ENCODE measurements at regions not wholly inside any gene's neighbourhood (a gene's known extent, or its start where the extent isn't known, plus 50 kb on each side); places are given as distances from the start of the nearest gene placed in this dataset.
"Not testable (repeated sequence)": the region's sequence is repeated elsewhere in the genome, so short reads cannot be mapped to it uniquely, and the experiment has no call there.

DNA sequence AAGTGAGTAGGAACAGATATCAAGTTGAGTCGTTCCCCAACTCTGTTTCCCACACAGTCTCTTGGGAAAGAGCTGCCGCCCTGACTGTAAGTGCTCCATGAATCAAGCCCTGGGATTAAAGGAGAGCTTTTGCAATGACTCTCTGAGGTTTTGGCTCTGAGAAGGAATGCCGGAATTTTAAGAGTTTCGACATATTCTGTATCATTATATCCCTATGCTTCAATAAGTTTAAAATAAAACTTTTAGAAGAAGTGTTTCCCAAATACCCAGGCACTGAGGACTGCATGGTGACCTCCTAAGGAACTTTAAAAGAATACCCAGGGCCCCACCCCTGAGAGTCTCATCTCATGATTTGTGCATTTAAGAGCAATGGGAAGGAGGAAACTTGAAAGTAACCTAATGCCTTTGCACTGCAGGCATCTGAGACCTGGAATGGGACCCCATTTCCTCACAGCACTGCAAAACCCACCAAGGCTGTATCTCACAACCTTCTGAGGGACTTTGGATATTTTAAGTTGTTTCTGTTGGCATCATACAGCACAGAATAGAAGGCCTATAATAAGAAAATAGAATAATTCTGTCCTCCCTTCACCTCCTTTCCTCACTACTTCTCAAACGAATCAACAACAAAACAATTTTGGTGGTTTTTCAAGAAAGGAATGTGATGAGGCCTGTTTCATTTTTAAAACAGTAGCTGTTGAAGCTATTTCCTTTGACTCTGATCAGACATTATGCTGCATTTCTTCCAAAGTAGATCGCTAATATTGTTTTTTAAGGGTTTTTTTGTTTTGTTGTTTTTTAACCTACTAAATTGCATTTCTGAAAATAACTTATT is 121.2 kb downstream of the GASK1B start:
- DNase-seq (ENCODE audit: low spot score), result no peak

DNA sequence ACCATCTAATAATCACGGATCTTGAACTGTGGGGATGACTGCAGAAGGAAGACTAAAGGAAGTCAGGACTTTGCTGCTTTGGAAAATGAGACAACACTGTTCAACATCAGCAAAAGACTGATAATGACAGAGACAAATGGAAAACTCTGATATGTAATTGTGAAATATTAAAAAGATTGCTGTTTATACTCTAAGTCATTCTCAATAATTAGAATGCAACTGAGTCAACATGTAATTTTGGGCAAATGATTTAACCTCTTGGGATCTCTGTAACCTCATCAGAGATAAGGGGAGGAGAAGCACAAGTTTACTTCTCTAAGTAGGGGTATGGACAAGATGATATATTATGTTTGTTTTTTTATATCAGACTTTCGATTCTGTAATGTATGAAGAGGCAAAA is 121.9 kb downstream of the GASK1B start:
- no peak for DNase-seq (ENCODE audit: low spot score)

DNA sequence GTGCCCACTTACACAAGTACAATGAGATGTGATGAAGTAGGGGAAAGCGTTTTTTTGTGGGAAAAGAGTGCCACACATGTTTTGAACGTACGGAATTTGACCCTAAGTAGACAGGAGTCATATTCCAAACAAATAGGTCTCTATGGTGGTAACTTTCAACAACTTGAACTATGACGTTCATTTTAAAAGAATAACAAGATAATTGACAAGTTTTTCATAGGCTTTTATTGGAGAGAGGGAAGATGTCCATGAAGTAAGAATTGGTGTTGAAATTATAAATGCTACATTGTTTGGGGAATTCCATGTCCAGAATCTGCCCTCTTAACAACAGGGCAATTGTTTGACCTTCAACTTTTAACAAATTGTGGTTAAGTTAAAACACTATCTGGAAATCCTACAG is 126.5 kb downstream of the GASK1B start:
- DNase-seq (ENCODE audit: low spot score), result no peak

DNA sequence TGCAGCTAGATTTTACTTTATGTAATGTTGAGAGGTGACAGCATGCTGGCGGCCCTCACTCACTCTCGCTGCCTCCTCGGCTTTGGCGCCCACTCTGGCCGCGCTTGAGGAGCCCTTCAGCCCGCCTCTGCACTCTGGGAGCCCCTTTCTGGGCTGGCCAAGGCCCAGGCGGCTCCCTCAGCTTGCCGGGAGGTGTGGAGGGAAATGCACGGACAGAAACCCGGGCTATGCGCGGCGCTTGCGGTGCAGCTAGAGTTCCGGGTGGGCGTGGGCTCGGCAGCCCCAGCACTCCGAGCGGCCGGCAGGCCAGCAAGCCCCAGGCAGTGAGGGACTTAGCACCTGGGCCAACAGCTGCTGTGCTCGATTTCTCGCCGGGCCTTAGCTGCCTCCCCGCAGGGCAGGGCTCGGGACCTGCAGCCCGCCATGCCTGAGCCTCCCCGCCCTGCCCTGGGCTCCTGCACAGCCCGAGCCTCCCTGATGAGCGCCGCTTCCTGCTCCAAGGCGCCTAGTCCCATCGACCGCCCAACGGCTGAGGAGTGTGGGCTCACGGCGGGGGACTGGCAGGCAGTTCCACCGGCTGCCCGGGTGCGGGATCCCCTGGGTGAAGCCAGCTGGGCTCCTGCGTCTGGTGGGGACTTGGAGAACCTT is 128.7 kb downstream of the GASK1B start:
- no peak for DNase-seq (ENCODE audit: low spot score)

DNA sequence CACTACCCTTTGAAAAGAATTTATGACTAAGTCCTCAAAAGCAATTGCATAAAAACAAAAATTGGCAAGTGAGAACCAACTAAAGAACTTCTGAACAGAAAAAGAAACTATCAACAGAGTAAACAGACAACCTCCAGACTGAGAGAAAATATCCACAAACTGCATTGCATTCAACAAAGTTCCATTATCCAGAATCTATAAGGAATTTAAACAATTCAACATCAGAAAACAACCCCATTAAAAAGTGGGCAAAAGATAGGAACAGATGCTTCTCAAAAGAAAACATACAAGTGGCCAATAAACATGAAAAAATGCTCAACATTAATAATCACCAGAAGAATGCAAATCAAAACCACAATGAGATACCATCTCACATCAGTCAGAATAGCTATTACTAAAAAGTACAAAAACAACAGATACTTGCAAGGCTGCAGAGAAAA is 130.2 kb downstream of the GASK1B start:
- DNase-seq (ENCODE audit: low spot score), result no peak

DNA sequence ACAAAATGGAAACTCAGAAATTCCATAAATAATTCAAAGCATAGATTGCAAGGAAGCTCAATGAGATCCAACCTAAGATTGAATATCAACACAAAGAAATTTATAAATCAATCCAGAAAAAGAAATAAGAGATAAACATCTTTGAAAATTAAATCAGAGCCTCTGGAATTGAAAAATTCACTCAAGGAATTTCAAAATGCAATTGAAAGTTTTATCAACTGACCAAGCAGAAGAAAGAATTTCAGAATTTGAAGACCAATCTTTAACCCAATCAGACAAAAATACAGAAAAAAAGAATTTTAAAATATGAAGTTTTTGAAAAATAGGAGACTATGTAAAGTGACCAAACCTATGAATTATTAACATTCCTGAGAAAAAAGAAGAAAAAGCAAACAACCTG is 134.1 kb downstream of the GASK1B start:
- DNase-seq (ENCODE audit: low spot score), result no peak

DNA sequence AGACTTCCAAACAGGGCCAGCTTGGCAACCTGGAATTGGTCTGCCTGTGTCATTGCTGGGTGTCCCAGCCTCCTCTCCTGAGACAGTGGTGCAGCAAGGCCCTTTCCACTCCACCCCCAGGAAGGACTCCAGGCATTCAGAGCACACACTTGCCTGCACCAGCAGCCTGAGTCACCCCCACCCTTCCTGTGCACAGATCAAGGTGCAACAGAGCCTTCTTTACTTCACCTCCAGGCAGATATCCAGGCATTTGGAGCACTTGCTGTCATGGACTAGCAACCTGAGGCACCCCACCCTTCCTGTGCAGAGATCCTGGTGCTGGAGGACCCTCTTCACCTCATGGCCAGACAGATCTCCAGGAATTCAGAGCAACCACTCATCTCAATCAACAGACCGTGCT is 135.8 kb downstream of the GASK1B start:
- no peak for DNase-seq (ENCODE audit: low spot score)

DNA sequence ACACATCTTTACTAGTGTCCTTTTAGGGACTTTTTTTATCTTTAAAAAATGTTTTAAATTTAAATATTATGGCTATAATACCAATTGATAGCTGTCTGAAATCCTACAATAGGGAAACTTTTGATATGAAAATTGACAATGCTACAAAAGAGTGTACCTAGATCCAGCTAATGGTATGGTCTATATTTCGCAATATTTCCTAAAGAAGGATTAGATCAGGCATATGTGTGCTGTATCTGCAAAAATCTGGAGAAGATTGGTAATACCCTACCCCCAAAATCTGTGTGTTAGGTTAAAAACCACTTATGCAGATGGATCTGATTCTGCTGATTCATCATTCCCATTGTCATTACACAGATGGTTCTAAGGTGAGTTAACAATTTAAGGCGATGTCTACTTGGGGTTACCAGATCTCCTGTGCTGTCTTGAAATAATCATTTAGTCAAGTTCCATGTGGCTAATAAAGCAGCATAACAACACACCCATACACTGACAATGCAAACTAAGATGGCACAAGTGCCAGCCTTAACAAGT is 137.1 kb downstream of the GASK1B start:
- DNase-seq (ENCODE audit: low spot score), result no peak

DNA sequence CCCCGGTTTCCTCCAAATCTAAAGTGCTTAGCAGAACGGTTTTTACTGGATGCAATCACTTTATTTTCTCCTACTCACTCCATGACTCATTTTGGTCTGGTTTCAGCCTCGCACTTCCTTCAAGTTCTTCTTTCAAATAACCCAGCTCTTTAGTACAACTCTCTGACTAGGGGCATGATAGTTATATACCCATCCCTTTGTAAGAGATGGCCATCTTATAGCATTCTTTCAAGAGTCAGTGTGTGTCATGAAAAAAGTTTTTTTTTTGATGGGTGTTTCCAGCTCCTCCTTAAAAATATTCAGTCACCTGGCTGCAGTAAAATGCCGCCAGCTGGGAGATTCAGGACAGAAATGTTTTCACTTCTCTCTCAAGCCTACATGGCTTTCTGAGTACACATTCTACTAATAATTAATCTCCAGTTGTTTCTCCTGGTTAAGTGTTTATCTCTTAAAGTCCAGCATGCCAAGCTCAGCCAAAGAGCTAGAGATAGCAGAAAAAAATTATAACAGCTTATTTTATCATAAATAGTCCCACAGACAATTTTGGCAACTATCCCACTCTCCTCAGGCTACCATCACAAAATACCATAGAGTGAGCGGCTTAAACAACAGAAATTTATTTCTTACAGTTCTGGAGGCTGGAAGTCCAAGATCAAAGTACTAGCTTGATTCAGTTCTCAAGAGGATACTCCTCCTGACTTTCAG is 139.3 kb downstream of the GASK1B start:
- DNase-seq (ENCODE audit: low spot score), result no peak

DNA sequence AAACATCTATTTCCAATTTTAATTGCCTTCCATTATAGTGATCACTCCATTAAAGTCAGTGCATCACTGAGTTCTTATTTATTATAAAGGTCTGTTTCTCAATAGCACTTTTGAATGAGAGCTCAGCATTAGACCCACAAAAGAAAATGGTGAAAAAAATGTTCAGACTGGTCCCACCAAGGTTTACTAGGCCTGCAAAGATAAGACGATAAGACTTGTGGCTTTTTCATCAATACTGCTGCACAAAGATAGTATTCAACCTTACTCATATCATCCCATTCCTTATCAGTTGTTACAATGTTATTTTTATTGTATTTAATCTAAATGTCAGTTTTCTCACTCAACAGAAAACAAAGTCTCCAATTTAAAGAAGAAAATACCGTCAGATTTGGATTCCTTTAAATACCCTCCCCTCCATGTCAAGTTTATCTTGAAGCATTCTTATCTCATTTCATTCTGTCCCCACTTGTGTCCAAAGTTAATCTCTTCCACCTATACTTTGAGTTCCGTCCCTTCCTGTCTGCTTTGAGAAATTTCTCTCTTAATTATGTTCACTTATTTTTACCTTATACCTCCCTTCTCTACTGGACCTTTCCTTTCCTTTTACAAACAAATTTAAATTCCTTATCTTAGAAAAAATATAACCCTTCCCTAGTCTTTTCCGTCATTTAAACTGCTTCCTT is 140.0 kb downstream of the GASK1B start:
- DNase-seq (ENCODE audit: low spot score), result no peak

DNA sequence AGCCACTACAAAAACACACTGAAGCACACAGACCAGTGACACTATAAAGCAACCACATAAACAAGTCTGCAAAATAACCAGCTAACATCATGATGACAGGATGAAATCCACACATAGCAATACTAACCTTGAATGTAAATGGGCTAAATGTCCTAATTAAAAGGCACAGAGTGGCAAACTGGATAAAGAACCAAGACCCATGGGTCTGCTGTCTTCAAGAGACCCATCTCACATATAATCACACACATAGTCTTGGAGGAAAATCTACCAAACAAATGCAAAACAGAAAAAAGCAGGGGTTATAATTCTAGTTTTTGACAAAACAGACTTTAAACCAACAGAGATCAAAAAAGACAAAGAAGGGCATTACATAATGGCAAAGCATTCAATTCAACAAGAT is 144.4 kb downstream of the GASK1B start:
- not testable (repeated sequence) for DNase-seq (ENCODE audit: low spot score)

DNA sequence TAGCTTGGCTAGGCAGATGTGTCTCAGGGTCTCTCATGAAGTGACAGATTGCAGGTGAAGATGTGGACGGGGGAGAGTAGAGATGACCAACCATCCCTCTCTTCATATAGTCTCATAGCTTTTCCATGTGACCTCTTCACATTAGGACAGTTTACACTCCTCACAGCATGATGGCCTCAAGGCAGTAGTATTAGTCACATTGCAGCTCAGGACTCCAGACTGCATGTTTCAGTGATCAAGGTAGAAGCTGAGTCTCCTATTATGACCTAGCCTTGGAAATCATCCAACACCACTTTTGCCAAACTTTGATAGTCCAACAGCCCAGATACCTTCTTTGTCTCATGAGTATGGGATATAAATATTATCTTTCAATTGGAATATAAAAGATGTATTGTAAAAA is 147.7 kb downstream of the GASK1B start:
- DNase-seq (ENCODE audit: low spot score), result no peak

DNA sequence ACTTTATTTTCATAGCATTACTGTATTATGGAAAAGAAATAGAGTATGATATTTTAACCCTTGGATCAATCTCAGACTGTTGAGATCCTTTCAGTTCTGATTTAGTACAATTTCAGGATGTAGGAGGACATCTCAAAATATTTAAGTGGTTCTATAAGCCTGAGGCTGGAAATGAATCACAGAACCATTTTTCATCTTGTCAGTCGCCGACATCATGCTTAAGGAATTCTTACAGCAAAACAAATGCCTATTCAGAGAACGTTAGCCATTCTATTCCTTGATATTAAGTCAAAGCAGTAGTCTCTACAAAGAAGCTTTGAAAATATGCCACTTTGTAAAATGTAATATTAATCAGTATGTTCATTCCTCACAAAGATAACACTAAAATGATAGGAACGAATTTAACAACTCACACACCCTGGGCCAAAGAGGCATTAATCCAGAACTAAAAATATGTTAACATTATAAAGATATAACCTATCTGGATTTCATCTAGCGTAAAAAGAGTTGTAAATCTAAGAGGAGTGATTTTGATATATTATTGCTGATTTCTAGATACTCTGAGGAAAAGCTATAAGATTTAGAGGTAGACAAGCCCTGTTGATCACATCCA is 152.0 kb downstream of the GASK1B start:
- DNase-seq (ENCODE audit: low spot score), result no peak

DNA sequence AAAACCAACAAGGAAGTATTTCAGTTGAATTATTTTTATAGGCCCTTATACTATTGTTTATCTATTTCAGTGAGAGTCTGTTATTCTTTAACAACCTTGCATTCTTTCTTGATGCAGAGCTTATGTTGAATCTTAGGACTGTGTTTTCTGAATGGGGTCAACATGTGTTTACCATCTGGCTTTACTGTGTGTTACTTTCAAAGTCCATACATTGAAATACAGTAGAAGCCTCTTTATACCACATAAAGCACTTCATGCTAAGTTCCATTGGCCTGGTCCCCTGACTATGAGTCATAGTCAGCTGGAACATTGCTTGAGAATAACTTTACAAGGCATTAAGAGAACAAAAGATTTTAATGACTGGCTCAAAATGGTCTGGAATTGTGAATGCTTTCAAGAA is 152.6 kb downstream of the GASK1B start:
- DNase-seq (ENCODE audit: low spot score), result no peak

DNA sequence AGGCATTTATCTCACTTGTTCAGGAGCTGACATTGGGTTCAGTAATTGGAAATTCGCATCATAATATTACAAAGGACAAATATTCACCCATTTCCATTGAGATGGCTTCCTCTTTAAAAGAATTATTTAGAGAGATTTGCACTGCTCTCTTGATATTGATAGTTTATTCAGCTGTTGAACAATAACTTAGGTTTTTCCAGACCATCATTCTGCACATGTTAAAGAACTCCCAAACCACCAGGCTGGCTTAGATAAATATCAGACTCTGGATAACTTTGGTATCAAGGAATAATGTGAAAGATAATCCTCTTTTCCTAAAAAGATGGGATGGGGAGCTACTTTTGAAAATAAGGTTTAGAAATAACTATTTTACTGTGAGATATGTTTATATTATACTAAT is 154.0 kb downstream of the GASK1B start:
- DNase-seq (ENCODE audit: low spot score), result no peak

DNA sequence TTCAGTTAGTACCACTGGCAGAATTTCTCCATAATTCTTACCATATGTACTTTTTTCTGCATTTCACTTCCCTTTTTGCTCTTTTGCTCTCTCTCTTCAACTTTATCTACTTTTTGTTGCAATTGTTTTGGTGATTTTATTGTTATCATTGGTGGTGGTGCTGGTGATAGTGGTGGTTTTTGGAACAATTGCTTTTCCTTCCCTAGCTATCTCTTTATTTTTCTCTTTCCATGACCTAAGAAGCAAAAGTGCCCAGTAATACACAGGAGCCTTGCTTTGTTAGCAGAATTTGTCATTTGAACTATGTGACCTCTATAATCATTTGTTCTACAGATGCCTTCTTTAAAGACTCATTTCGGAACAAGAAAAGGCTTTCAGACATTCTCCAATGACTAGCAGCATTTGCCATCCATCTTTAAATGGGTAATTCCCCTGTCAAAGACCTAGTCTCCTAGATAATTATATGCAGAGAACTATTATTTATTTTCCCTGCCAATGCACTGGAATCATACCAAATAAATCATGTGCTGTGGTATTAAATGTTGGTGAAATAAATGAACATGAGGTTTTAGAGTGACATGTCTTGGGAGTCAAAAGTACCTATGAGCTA is 154.5 kb downstream of the GASK1B start:
- no peak for DNase-seq (ENCODE audit: low spot score)

DNA sequence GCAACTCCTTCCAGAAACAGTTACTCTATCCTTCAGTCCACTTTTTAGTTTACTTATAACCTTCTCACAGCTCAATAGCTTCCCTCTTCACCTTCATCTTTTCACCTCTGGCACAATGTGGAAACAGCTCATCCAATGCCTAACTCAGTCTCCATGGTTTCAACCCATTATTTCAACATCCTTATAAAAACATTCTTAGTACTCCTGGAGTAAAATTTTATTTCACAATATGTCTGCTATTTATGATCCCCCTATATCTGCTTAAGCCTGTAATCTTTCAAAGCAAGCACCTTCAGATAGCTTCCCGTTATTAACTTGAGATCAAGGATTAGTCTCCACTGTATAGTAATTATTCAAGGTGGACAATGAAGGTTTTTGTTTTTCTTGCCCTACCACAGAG is 156.3 kb downstream of the GASK1B start:
- DNase-seq (ENCODE audit: low spot score), result no peak

DNA sequence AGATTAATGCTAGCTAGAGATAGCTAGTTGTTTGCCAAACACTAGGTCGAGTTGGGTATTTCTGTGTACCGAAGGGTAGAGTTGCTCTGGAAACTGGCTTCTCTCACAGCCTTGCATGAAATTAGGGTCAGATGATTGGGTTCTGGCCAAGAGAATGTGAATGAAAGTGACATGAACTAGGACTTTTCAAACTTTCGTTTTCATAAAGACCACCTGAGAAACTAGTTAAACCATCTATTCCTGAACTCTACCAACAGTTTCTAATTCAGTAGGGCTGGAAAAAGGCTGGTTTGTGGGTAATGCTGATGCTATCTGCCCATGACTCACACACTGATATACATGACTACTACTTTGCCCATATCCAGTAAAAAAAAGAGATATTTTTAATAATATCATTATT is 157.6 kb downstream of the GASK1B start:
- no peak for DNase-seq (ENCODE audit: low spot score)

DNA sequence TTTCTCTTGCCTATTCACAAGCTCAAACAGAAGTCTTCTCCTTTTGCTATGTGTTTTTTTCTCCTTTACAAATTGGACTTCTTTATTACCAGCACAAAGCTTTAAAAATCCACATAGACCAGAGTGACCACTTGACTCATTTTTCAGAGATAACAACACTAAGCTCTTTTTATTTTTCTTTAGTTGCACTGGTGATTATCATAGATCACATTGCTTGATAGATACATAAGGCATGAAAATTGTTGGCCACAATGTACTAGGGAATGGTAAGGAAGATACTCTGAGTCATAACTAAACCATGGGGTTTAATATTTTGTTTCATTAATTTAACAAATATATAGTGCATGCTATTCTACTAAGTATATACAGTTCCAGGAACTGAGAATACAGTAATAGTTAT is 159.0 kb downstream of the GASK1B start:
- DNase-seq (ENCODE audit: low spot score), result no peak

DNA sequence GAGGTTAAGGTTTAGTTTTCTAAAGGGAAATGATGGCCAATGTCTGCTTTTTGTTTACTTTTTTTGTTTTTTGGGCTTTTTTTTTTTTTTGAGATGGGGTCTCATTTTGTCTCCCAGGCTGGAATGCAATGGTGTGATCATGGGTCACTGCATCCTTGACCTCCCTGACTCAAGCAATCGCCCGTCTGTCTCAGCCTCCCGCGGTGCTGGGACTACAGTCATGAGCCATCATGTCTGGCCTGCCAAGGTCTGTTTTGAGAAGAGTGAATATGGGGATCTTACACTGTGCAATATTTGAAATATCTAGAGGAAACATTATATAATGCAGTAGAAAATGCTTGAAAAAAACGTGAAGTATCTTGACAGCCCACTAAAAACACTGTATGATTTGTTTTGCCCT is 162.5 kb downstream of the GASK1B start:
- DNase-seq (ENCODE audit: low spot score), result no peak

DNA sequence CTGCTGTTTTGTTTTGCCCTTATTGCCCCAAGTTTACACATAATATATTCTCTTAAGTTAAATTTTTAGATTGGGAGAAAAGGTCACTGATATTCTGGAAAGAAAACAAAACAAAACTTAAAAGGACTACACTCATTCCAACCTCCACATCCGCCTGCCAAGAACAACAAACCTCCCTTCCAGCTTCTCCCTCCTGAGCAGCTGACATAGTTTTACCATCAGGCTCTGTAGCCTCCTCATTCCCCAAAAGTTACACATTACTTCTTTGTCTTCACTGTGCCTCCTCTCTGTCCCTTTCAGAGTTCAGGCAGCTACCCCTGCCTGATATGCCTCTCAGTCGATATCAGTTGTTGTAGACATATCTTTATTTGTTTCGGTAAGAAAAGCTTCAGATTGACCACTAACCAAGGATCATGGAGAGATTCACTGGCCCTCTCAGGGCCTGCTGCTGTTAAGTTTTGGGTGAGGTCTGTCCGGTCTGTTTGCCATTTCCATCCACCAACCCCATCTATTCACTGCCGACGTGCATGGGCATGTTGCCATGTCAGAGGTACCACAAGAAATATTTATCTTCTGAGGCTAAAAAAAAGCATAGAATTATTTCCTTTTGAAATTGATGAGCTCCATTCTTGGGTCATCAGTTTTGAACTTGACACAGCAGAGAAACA is 164.1 kb downstream of the GASK1B start:
- DNase-seq (ENCODE audit: low spot score), result no peak
